H9 (cell line): ENCODE measurements at regions not wholly inside any gene's neighbourhood (a gene's known extent, or its start where the extent isn't known, plus 50 kb on each side); places are given as distances from the start of the nearest gene placed in this dataset.

Experiments used
- DNase-seq: peaks from one replicate; pipeline ENCODE4 v3.0.0-alpha.2; 2017
- H2AFZ ChIP-seq: one replicate; pipeline ENCODE4 v1.6.1; 2013; ENCODE audit warnings: mild to moderate bottlenecking, low read length, control low read depth, moderate library complexity
- H2AK5ac ChIP-seq: 2 replicates; pipeline ENCODE4 v1.6.1; 2013; ENCODE audit warnings: low read length, control low read depth, mixed read lengths; ENCODE audit not compliant: insufficient read length
- H2BK120ac ChIP-seq: one replicate; pipeline ENCODE4 v1.6.1; 2013; ENCODE audit warnings: low read depth, mild to moderate bottlenecking, low read length, control low read depth, inconsistent platforms; ENCODE audit not compliant: poor library complexity, severe bottlenecking
- H2BK12ac ChIP-seq: 2 replicates; pipeline ENCODE4 v1.6.1; 2013; ENCODE audit warnings: low read length, control low read depth, mixed read lengths, low read depth; ENCODE audit not compliant: insufficient read length
- H2BK15ac ChIP-seq: 2 replicates; pipeline ENCODE4 v1.6.1; 2013; ENCODE audit warnings: low read depth, low read length, control low read depth
- H2BK20ac ChIP-seq: one replicate; pipeline ENCODE4 v1.6.1; 2013; ENCODE audit warnings: low read depth, mild to moderate bottlenecking, low read length, control low read depth, inconsistent platforms; ENCODE audit not compliant: poor library complexity, severe bottlenecking
- H2BK5ac ChIP-seq: 2 replicates; pipeline ENCODE4 v1.6.1; 2013; ENCODE audit warnings: low read length, control low read depth, mixed read lengths; ENCODE audit not compliant: insufficient read length
- H3K14ac ChIP-seq: 2 replicates; pipeline ENCODE4 v1.6.1; 2013; ENCODE audit warnings: low read length, control low read depth; ENCODE audit not compliant: insufficient read depth
- H3K18ac ChIP-seq: 2 replicates; pipeline ENCODE4 v1.6.1; 2013; ENCODE audit warnings: low read depth, mild to moderate bottlenecking, mixed read lengths, low read length, control low read depth; ENCODE audit not compliant: insufficient read length
- H3K23ac ChIP-seq: 2 replicates; pipeline ENCODE4 v1.6.1; 2013; ENCODE audit warnings: low read length, control low read depth, mixed read lengths, low read depth; ENCODE audit not compliant: insufficient read length
- H3K23me2 ChIP-seq: 2 replicates; pipeline ENCODE4 v1.6.1; 2013; ENCODE audit warnings: low read depth, mild to moderate bottlenecking, mixed read lengths, low read length, control low read depth; ENCODE audit not compliant: insufficient read length, poor library complexity, severe bottlenecking
- H3K27ac ChIP-seq: 2 replicates; pipeline ENCODE4 v1.5.1; 2013; ENCODE audit warnings: low read length, control low read depth, mixed read lengths, low read depth; ENCODE audit not compliant: insufficient read length
- H3K27me3 ChIP-seq: 2 replicates; pipeline ENCODE4 v1.6.1; 2013; ENCODE audit warnings: low read length, control low read depth, inconsistent platforms; ENCODE audit not compliant: insufficient read depth
- H3K4ac ChIP-seq: 2 replicates; pipeline ENCODE4 v1.6.1; 2013; ENCODE audit warnings: low read depth, mild to moderate bottlenecking, control low read depth, inconsistent platforms, low read length, moderate library complexity
- H3K4me1 ChIP-seq: 2 replicates; pipeline ENCODE4 v1.6.1; 2013; ENCODE audit warnings: low read length, control low read depth, inconsistent platforms; ENCODE audit not compliant: insufficient read depth
- H3K4me2 ChIP-seq: 2 replicates; pipeline ENCODE4 v1.6.1; 2013; ENCODE audit warnings: low read length, control low read depth, mixed read lengths; ENCODE audit not compliant: insufficient read length, insufficient read depth
- H3K56ac ChIP-seq: 2 replicates; pipeline ENCODE4 v1.6.1; 2013; ENCODE audit warnings: low read depth, mild to moderate bottlenecking, mixed read lengths, low read length, control low read depth; ENCODE audit not compliant: insufficient read length
- H3K79me1 ChIP-seq: 2 replicates; pipeline ENCODE4 v1.6.1; 2013; ENCODE audit warnings: low read depth, mild to moderate bottlenecking, moderate library complexity, low read length, control low read depth, inconsistent platforms; ENCODE audit not compliant: insufficient read depth, poor library complexity, severe bottlenecking
- H3K79me2 ChIP-seq: 2 replicates; pipeline ENCODE4 v1.6.1; 2013; ENCODE audit warnings: low read length, control low read depth, inconsistent platforms; ENCODE audit not compliant: insufficient read depth
- H3K9ac ChIP-seq: 2 replicates; pipeline ENCODE4 v1.6.1; 2013; ENCODE audit warnings: low read length, control low read depth, mixed read lengths; ENCODE audit not compliant: insufficient read length; ENCODE audit errors: extremely low read depth
- H3K9me3 ChIP-seq: one replicate; pipeline ENCODE4 v1.6.1; 2013; ENCODE audit warnings: low read depth, low read length, inconsistent platforms; ENCODE audit not compliant: control insufficient read depth
- H3T11ph ChIP-seq: one replicate; pipeline ENCODE4 v1.6.1; 2013; ENCODE audit warnings: mild to moderate bottlenecking, low read length, control low read depth, inconsistent platforms
- H4K20me1 ChIP-seq: one replicate; pipeline ENCODE4 v1.6.1; 2013; ENCODE audit not compliant: control insufficient read depth, insufficient read length, insufficient read depth
- H4K5ac ChIP-seq: 2 replicates; pipeline ENCODE4 v1.6.1; 2013; ENCODE audit warnings: low read depth, mild to moderate bottlenecking, mixed read lengths, low read length, control low read depth; ENCODE audit not compliant: insufficient read length
- H4K8ac ChIP-seq: replicated peaks from 2 replicates; pipeline ENCODE4 v1.6.1; 2013; ENCODE audit warnings: low read length, control low read depth, mixed read lengths, low read depth; ENCODE audit not compliant: insufficient read length
- H4K91ac ChIP-seq: 2 replicates; pipeline ENCODE4 v1.6.1; 2013; ENCODE audit warnings: low read depth, mild to moderate bottlenecking, moderate library complexity, mixed read lengths, low read length, control low read depth; ENCODE audit not compliant: insufficient read length
- H3K27ac Mint-ChIP-seq, 3 experiments: 2 replicates in 2 of 3; 3 replicates in 1 of 3; pipeline ENCODE4 v1.8.0; 2020 to 2021; ENCODE audit warnings: mixed read lengths in 3 of 3, mild to moderate bottlenecking in 1 of 3, moderate library complexity in 1 of 3
- H3K27me3 Mint-ChIP-seq: 2 replicates; pipeline ENCODE4 v1.8.0; 2021; ENCODE audit warnings: low read depth, mild to moderate bottlenecking, moderate library complexity, mixed read lengths
- H3K36me3 Mint-ChIP-seq, 3 experiments: 2 replicates in 2 of 3; 3 replicates in 1 of 3; pipeline ENCODE4 v1.8.0; 2020 to 2021; ENCODE audit warnings: low read depth in 3 of 3, mixed read lengths in 3 of 3; ENCODE audit not compliant: insufficient read depth in 1 of 3
- H3K4me1 Mint-ChIP-seq, 2 experiments: 2 replicates each; pipeline ENCODE4 v1.8.0; 2020; ENCODE audit warnings: mixed read lengths in 2 of 2
- H3K4me3 Mint-ChIP-seq, 2 experiments: 2 replicates in 1 of 2; 3 replicates in 1 of 2; pipeline ENCODE4 v1.8.0; 2020 to 2021; ENCODE audit warnings: mild to moderate bottlenecking in 2 of 2, mixed read lengths in 2 of 2, moderate library complexity in 1 of 2
- H3K9me3 Mint-ChIP-seq, 2 experiments: 2 replicates in 1 of 2; 3 replicates in 1 of 2; pipeline ENCODE4 v1.8.0; 2020; ENCODE audit warnings: mild to moderate bottlenecking in 2 of 2, mixed read lengths in 2 of 2, moderate library complexity in 1 of 2
- TF ChIP-seq, protein P1 (sequence below): fragments of 200-600 bp; sonication (generic); conservative IDR thresholded peaks from 3 replicates; pipeline ENCODE4 v1.8.0; 2021; ENCODE audit warnings: antibody characterized with exemption, mild to moderate bottlenecking

DNA sequence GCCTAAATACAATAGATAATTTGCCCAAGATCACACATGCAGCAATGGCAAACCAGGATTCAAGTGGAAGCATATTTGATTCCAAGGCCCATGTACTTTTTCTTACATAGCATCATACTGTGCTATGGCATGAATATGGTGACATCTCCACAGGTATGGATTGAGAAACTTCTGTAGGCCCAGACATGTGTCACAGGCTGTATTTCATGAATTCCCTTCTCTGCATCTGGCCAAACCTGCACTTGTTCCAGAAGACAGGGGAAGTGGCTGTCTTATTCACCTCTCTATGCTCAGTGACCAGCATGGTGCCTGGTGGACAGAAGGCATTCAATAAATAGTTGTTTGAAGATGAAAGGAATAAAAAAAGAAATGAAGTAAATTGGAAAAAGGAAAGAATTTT lies 77.3 kb upstream of the TMEM164 start:
- H3K23ac ChIP-seq: no peak overlapping the region
- no peak overlapping the region for H2BK5ac ChIP-seq
- DNase-seq: no peak
- TF ChIP-seq, protein P1, sequence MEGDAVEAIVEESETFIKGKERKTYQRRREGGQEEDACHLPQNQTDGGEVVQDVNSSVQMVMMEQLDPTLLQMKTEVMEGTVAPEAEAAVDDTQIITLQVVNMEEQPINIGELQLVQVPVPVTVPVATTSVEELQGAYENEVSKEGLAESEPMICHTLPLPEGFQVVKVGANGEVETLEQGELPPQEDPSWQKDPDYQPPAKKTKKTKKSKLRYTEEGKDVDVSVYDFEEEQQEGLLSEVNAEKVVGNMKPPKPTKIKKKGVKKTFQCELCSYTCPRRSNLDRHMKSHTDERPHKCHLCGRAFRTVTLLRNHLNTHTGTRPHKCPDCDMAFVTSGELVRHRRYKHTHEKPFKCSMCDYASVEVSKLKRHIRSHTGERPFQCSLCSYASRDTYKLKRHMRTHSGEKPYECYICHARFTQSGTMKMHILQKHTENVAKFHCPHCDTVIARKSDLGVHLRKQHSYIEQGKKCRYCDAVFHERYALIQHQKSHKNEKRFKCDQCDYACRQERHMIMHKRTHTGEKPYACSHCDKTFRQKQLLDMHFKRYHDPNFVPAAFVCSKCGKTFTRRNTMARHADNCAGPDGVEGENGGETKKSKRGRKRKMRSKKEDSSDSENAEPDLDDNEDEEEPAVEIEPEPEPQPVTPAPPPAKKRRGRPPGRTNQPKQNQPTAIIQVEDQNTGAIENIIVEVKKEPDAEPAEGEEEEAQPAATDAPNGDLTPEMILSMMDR: no peak
- H3K4ac ChIP-seq: no peak overlapping the region
- peaks cover 12 to 15% of the 10 kb centered on the region in 2 experiments for H3K4me1 Mint-ChIP-seq
- H3K4me2 ChIP-seq: no peak overlapping the region
- H2BK120ac ChIP-seq: no peak overlapping the region
- H3K18ac ChIP-seq: no peak overlapping the region
- no peak overlapping the region for H3K4me3 Mint-ChIP-seq
- H2BK12ac ChIP-seq: no peak overlapping the region
- no peak overlapping the region for H3K56ac ChIP-seq
- H2AK5ac ChIP-seq: no peak overlapping the region
- H3T11ph ChIP-seq: no peak overlapping the region
- H3K27ac ChIP-seq: no peak overlapping the region
- H3K9me3 ChIP-seq: no peaks in the 10 kb centered on the region
- no peaks in the 10 kb centered on the region for H3K23me2 ChIP-seq
- no peak overlapping the region for H3K9ac ChIP-seq
- no peak overlapping the region for H2AFZ ChIP-seq
- no peaks in the 10 kb centered on the region for H3K79me1 ChIP-seq
- H2BK20ac ChIP-seq: no peak overlapping the region
- no peaks in the 10 kb centered on the region for H3K36me3 Mint-ChIP-seq
- H4K20me1 ChIP-seq: no peaks in the 10 kb centered on the region
- H3K27me3 ChIP-seq: no peaks in the 10 kb centered on the region
- H4K91ac ChIP-seq: no peak overlapping the region
- no peak overlapping the region for H4K8ac ChIP-seq
- H3K79me2 ChIP-seq: no peaks in the 10 kb centered on the region
- no peaks in the 10 kb centered on the region for H3K9me3 Mint-ChIP-seq
- H3K27me3 Mint-ChIP-seq: no peaks in the 10 kb centered on the region; the same call in 1 of the 2 replicates
- no peak overlapping the region for H4K5ac ChIP-seq
- H3K27ac Mint-ChIP-seq: no peak overlapping the region
- H3K4me1 ChIP-seq: no peaks in the 10 kb centered on the region
- no peak overlapping the region for H3K14ac ChIP-seq
- no peak overlapping the region for H2BK15ac ChIP-seq
